PFSK-1 (cell line): ENCODE measurements at regions not wholly inside any gene's neighbourhood (a gene's known extent, or its start where the extent isn't known, plus 50 kb on each side); places are given as distances from the start of the nearest gene placed in this dataset.

Experiments used
- FOXP2 ChIP-seq: optimal IDR thresholded peaks from 2 replicates; pipeline ENCODE3; 2011; ENCODE audit warnings: borderline replicate concordance, control low read depth, inconsistent platforms; ENCODE audit not compliant: insufficient read depth; ENCODE audit errors: extremely low read length, extremely low read depth
- POLR2AphosphoS5 ChIP-seq: IDR thresholded peaks from 2 replicates; pipeline ENCODE4 v1.6.1; 2012; ENCODE audit warnings: low read depth, mild to moderate bottlenecking, control low read depth, low read length, moderate library complexity
- SIN3A ChIP-seq: IDR thresholded peaks from 2 replicates; pipeline ENCODE4 v1.6.1; 2012; ENCODE audit warnings: mild to moderate bottlenecking, low read length, moderate library complexity, borderline replicate concordance; ENCODE audit not compliant: insufficient read depth
- TAF1 ChIP-seq: IDR thresholded peaks from 2 replicates; pipeline ENCODE4 v1.6.1; 2012; ENCODE audit warnings: low read length, control low read depth, borderline replicate concordance; ENCODE audit not compliant: insufficient read depth
- TF ChIP-seq, protein P1 (sequence below), 2 experiments: IDR thresholded peaks; 2 replicates each; pipeline versions ENCODE4 v1.6.1 to v1.8.0; 2011 to 2012; ENCODE audit warnings: low read depth in 2 of 2, low read length in 2 of 2, control low read depth in 1 of 2, inconsistent platforms in 1 of 2, mild to moderate bottlenecking in 1 of 2, moderate library complexity in 1 of 2; ENCODE audit not compliant: insufficient read depth in 1 of 2

DNA sequence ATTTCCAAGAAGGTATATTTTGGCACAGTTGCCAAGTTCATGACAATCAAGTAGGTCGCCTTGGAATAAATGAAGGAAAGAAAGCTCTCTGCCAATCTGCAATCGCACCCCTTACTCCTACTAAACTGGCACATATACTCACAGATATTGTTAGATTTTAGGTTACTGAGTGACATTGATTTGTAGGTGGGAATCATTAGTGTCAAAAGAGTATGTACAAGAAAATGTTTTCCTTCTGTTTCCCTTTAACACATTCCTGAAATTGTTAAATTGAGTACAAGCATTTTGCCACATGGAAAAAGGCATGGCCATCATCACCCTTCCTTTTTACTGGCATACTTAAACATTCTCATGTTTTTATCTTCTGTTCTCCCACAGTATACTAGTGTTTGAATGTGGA, 2868.3 kb upstream of the PCDH20 start:
- TF ChIP-seq POLR2AphosphoS5: no peak
- TF ChIP-seq FOXP2: no peak
- TF ChIP-seq SIN3A: no peak
- TF ChIP-seq TAF1: no peak
- TF ChIP-seq, protein P1, sequence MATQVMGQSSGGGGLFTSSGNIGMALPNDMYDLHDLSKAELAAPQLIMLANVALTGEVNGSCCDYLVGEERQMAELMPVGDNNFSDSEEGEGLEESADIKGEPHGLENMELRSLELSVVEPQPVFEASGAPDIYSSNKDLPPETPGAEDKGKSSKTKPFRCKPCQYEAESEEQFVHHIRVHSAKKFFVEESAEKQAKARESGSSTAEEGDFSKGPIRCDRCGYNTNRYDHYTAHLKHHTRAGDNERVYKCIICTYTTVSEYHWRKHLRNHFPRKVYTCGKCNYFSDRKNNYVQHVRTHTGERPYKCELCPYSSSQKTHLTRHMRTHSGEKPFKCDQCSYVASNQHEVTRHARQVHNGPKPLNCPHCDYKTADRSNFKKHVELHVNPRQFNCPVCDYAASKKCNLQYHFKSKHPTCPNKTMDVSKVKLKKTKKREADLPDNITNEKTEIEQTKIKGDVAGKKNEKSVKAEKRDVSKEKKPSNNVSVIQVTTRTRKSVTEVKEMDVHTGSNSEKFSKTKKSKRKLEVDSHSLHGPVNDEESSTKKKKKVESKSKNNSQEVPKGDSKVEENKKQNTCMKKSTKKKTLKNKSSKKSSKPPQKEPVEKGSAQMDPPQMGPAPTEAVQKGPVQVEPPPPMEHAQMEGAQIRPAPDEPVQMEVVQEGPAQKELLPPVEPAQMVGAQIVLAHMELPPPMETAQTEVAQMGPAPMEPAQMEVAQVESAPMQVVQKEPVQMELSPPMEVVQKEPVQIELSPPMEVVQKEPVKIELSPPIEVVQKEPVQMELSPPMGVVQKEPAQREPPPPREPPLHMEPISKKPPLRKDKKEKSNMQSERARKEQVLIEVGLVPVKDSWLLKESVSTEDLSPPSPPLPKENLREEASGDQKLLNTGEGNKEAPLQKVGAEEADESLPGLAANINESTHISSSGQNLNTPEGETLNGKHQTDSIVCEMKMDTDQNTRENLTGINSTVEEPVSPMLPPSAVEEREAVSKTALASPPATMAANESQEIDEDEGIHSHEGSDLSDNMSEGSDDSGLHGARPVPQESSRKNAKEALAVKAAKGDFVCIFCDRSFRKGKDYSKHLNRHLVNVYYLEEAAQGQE (IDR thresholded peaks at IDR 0.05; ENCODE audit: insufficient read depth in 1 of 2, low read depth in 2 of 2, low read length in 2 of 2): no peak

DNA sequence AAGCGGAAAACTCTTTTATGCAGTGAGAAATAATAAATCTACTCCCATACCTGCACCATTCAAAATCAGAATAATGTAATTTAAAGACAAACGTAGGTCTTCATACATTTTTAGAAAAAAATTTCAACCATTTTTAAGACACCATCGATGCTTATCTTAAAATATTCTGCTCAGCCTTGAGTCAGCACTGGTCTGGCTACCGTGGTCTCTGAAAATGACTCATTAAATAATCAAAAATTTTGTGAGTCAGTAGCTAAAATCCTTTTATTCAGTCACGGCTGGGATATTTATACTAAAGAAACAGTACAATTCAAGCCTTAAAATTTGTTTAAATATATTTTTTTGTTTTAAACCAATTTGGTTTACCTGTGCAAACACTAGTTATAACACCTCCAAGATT, 2862.8 kb upstream of the PCDH20 start:
- no peak for TF ChIP-seq POLR2AphosphoS5
- TF ChIP-seq, protein P1 (IDR thresholded peaks at IDR 0.05; ENCODE audit: insufficient read depth in 1 of 2, low read depth in 2 of 2, low read length in 2 of 2): no peak
- TF ChIP-seq SIN3A: no peak
- no peak for TF ChIP-seq TAF1
- TF ChIP-seq FOXP2: no peak

DNA sequence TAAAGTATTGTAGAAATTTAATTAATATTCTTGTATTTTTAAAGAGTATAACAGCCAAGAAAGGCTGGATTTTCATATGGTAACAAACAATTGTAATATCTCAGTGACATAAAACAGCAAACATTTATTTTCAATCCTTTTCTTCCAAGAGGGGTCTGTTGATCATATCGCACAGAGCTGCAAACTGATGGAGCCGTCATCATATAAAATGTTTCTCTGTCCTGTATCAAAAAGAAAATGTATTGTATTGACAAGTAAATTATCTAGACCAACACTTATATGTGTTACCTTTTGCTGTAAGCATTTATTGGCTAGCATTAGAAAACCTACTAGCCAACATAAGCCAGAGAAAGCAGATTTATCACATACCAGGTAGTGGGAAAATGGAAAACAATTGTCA, 2861.4 kb upstream of the PCDH20 start:
- no peak for TF ChIP-seq TAF1
- no peak for TF ChIP-seq FOXP2
- TF ChIP-seq SIN3A: no peak
- no peak for TF ChIP-seq POLR2AphosphoS5
- TF ChIP-seq, protein P1 (IDR thresholded peaks at IDR 0.05; ENCODE audit: insufficient read depth in 1 of 2, low read depth in 2 of 2, low read length in 2 of 2): no peak

DNA sequence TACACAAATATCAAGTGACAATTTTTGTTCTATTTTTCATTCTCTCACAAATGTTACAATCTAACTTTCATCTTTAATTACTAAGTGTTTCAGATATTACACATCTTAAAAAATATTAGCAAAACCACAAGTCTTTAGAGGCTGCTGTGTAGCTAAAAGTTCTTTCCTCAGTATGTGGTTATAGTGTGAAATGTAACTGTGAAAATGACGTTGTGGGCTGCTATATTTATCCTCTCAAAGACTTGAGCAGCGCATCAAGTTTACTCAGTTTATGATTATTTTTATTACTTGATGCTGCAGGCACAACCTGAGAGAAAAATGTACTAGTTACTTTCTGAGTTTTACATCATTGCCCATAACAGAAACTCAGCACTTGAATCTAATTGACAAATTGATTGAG, 2860.6 kb upstream of the PCDH20 start:
- TF ChIP-seq TAF1 (no peak), SIN3A (no peak), FOXP2 (no peak), POLR2AphosphoS5 (no peak)
- TF ChIP-seq, protein P1 (IDR thresholded peaks at IDR 0.05; ENCODE audit: insufficient read depth in 1 of 2, low read depth in 2 of 2, low read length in 2 of 2): no peak
